BJ (cell line): ENCODE measurements at regions not wholly inside any gene's neighbourhood (a gene's known extent, or its start where the extent isn't known, plus 50 kb on each side); places are given as distances from the start of the nearest gene placed in this dataset.

Source experiments
- CTCF ChIA-PET: fragments of 350-600 bp; formaldehyde crosslinking; extraction: SDS; loops from one replicate; lab custom pipeline; 2021; ENCODE audit warnings: antibody characterized with exemption, inconsistent platforms; lab: Yijun Ruan, JAX
- POLR2A ChIA-PET: fragments of 300-600 bp; sonication (Branson Sonifier 250); formaldehyde crosslinking; extraction: SDS; loops from one replicate; lab custom pipeline; 2021; ENCODE audit warnings: antibody characterized with exemption; lab: Charles Lee
- DNase-seq: peaks from one replicate; pipeline ENCODE4 v3.0.0-alpha.2; 2011; ENCODE audit warnings: low read depth
- H3K27me3 ChIP-seq: 2 replicates; pipeline ENCODE4 v1.6.0; 2011; ENCODE audit warnings: low read length; ENCODE audit not compliant: control insufficient read depth, insufficient read depth
- H3K36me3 ChIP-seq: 2 replicates; pipeline ENCODE4 v1.5.1; 2011; ENCODE audit warnings: low read length; ENCODE audit not compliant: control insufficient read depth, insufficient read depth
- H3K4me3 ChIP-seq: 2 replicates; pipeline ENCODE4 v1.5.1; 2011; ENCODE audit warnings: low read depth, mild to moderate bottlenecking, control low read depth, low read length
- TF ChIP-seq, protein P1 (sequence below): IDR thresholded peaks from 2 replicates; pipeline ENCODE4 v1.5.1; 2011; ENCODE audit warnings: low read depth, mild to moderate bottlenecking, control low read depth, inconsistent platforms, low read length, moderate library complexity; ENCODE audit not compliant: insufficient read depth

DNA sequence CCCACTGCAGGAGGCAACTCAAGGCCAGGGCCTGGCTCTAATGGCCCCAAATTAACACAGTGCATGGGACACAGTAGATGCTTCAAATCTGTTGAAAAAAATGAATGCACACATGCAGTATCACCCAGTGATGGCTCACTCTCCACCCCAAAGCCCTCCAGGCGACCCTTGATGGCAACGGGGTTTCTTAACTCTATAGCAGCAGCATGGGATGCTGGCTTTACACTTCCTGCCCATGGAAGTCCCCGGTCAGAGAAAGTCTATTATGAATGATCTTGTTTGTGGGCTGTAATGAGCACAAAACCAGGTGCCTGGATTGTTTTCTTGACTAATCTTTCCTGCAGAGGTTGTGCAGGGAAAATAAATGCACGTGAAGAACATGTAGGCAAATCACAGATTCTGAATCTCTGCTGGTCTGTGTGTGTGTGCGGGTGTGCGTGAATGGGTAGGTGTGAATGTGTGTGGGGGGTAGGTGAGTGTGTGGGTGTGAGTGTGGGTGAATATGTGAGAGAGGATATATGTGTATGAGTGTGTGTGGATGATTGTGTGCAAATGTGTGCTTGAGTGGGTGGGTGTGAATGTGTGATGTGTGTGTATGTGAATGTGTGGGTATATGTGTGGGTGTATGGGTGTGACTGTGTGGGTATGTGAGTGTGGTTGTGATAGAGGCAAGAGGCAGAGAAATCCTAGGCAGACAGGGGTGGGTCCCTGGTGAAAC, 60.1 kb upstream of the MLN start:
- CTCF ChIA-PET = no interaction called here
- TF ChIP-seq, protein P1, sequence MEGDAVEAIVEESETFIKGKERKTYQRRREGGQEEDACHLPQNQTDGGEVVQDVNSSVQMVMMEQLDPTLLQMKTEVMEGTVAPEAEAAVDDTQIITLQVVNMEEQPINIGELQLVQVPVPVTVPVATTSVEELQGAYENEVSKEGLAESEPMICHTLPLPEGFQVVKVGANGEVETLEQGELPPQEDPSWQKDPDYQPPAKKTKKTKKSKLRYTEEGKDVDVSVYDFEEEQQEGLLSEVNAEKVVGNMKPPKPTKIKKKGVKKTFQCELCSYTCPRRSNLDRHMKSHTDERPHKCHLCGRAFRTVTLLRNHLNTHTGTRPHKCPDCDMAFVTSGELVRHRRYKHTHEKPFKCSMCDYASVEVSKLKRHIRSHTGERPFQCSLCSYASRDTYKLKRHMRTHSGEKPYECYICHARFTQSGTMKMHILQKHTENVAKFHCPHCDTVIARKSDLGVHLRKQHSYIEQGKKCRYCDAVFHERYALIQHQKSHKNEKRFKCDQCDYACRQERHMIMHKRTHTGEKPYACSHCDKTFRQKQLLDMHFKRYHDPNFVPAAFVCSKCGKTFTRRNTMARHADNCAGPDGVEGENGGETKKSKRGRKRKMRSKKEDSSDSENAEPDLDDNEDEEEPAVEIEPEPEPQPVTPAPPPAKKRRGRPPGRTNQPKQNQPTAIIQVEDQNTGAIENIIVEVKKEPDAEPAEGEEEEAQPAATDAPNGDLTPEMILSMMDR = no peak

DNA sequence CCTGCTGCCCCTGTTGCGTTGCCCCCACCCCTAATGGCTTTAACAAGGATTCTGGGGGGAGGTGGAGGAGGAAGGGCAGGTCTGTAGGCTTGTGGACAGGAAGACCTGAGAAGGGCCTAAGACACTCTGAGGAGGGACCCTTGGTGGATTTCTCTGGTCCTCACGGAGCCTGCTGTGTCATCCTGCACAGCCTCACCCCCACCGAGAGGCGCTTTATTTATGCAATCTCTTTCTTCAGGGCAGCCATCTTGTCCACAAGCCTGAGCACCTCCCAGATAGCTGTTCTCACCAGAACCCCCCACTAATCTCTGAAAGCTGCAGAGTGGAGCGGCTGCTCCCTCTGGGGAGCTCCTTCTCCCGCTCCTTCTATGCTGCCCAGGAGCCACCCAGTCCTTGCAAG, 59.3 kb upstream of the MLN start:
- no peak for DNase-seq
- no peak overlapping the region for H3K4me3 ChIP-seq
- peaks cover 9% of the 10 kb centered on the region for H3K27me3 ChIP-seq
- CTCF ChIA-PET = no interaction called here
- TF ChIP-seq, protein P1 = no peak
- POLR2A ChIA-PET = no interaction called here
- H3K36me3 ChIP-seq = no peaks in the 10 kb centered on the region

More for the DNA sequence above, 60.1 kb upstream of the MLN start:
- H3K36me3 ChIP-seq = no peaks in the 10 kb centered on the region
- POLR2A ChIA-PET = no interaction called here
- no peak for DNase-seq
- peaks cover 9% of the 10 kb centered on the region for H3K27me3 ChIP-seq
- no peak overlapping the region for H3K4me3 ChIP-seq

DNA sequence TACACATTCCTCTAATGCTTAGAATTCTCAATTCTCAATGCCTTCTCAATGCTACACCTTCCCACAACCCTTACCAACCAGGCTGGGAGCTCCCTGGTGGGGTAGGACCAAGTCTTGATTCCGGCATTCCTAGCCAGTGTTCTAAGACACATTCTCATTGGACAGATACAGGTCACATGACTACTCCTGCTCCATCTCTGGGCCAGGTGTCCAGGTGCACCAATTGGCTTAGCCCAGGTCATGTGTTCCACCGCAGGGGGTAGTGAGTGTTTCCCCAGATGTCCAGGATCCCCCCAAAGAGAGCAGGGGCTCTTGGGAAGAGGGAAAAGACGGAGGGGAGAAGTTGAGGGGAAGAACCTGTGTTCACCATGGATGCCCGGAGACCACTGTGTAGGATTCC, 58.7 kb upstream of the MLN start:
- ChIA-PET POLR2A (no interaction called here), CTCF (no interaction called here)
- DNase-seq = no peak
- H3K27me3 ChIP-seq = peaks cover 9% of the 10 kb centered on the region
- no peaks in the 10 kb centered on the region for H3K36me3 ChIP-seq
- no peak overlapping the region for H3K4me3 ChIP-seq
- TF ChIP-seq, protein P1 = no peak

DNA sequence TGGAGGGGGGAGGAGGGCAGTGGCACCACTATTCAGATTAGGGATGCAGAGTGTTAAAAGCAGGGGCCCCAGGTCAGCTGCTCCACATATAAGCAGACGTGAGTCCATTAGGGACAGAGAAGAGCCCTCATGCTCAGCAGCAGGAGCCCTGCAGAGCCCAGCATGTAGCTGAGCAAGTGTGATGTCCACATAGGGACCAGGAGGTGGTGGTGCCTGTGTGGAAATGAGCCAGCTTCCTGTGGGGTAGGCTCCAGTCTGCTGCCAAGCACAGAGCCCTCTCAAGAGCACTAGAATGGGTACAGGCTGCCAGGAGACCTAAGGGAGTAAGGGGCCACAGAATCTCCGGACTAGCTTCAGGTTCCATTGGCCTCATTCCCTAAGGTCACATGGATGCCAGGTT, 57.9 kb upstream of the MLN start:
- Histone ChIP-seq H3K36me3 (no peaks in the 10 kb centered on the region), H3K4me3 (no peak overlapping the region), H3K27me3 (peaks cover 7% of the 10 kb centered on the region; the same call in 1 of the 2 replicates)
- ChIA-PET POLR2A (no interaction called here), CTCF (interaction anchor here (1.3 to 1.8 kb wide), 3 partner anchors 9 to 272 kb away, joined by 4 to 8 read pairs (median 4); no protein-coding TSS in a partner anchor)
- TF ChIP-seq, protein P1 = no peak
- DNase-seq = no peak

DNA sequence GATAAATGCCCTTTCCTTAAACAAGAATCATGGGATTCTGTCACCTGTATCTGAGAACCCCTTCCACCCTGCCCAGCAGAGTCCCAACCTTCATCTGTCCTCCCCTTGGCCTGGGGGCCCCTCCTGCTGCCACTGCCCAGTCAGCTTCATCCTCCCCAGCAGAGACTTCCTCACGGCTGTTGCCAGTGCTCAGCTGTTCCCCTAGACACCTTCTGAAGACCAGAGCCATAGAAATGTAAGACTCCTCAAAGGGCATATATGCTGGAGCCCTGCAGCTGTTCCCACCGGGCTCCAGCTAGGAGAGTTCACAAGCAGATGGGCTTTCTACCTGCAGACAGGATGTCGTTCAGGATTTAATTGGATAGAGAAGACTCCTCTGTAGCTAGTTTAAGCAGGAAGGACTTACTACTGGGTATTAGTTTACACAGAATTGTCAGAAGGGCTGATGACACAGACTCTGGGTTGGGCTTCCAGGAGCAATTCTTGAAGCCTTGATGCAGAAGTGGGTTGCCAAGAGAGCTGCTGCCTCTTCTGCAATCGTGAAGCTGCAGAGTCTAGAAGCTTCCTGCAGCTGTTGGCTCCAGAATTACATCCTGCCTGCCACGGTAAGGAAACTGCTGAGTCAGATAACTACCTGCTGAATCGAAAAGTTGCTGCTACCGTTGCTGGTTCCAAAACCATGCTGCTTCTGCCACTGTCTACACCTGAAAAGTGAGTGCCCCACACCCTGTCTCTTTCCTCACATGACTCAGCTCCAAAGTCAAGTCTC, 57.1 kb upstream of the MLN start:
- ChIA-PET CTCF (interaction anchor here (1.1 to 1.8 kb wide), 4 partner anchors 8 to 271 kb away, joined by 4 to 8 read pairs (median 4); no protein-coding TSS in a partner anchor), POLR2A (no interaction called here)
- DNase-seq = no peak
- Histone ChIP-seq H3K27me3 (peaks cover 7% of the 10 kb centered on the region), H3K36me3 (no peaks in the 10 kb centered on the region), H3K4me3 (no peak overlapping the region)
- TF ChIP-seq, protein P1 = no peak
